Coronary artery (tissue), 2 donors: ENCODE measurements at regions not wholly inside any gene's neighbourhood (a gene's known extent, or its start where the extent isn't known, plus 50 kb on each side); places are given as distances from the start of the nearest gene placed in this dataset.

Source experiments
- DNase-seq: peaks from one replicate; pipeline ENCODE4 v3.0.0-alpha.2; 2017; ENCODE audit warnings: low spot score
- H3K27ac ChIP-seq, 2 donors: fragments of 200-600 bp; sonication (generic); one replicate each; pipeline ENCODE4 v1.5.1; 2016 to 2019
- H3K4me3 ChIP-seq: fragments of 200-600 bp; sonication (generic); 2 replicates; pipeline ENCODE4 v1.5.1; 2016; ENCODE audit warnings: mild to moderate bottlenecking, moderate library complexity
- CTCF ChIP-seq: fragments of 200-600 bp; sonication (generic); IDR thresholded peaks from one replicate; pipeline ENCODE4 v1.5.1; 2019; ENCODE audit warnings: antibody characterized with exemption

GRCh38 chr9:15047028-15047551 is 136.9 kb upstream of the FREM1 start:
- H3K27ac ChIP-seq = no peak overlapping the region
- no peak for DNase-seq
- no peak overlapping the region for H3K4me3 ChIP-seq
- no peak for TF ChIP-seq CTCF

- H3K27ac ChIP-seq = no peak overlapping the region
- no peak overlapping the region for H3K4me3 ChIP-seq
- no peak for TF ChIP-seq CTCF
- no peak for DNase-seq
Observed at GRCh38 chr9:15033316-15033715, 123.1 kb upstream of the FREM1 start.

- TF ChIP-seq CTCF = no peak
- H3K4me3 ChIP-seq = no peak overlapping the region
- no peak overlapping the region for H3K27ac ChIP-seq
- DNase-seq = no peak
Observed at GRCh38 chr9:15032860-15033259, 122.6 kb upstream of the FREM1 start.

GRCh38 chr9:15021146-15021545 is 110.9 kb upstream of the FREM1 start:
- H3K27ac ChIP-seq = no peak overlapping the region
- no peak for TF ChIP-seq CTCF
- DNase-seq = no peak
- no peak overlapping the region for H3K4me3 ChIP-seq

- DNase-seq = no peak
- Histone ChIP-seq H3K4me3 (no peak overlapping the region), H3K27ac (no peak overlapping the region)
- TF ChIP-seq CTCF = no peak
Observed at GRCh38 chr9:15018096-15018637, 107.9 kb upstream of the FREM1 start.

- H3K27ac ChIP-seq = no peak overlapping the region
Observed at GRCh38 chr9:15010581-15010980, 100.4 kb upstream of the FREM1 start.

More at GRCh38 chr9:15010581-15010980, 100.4 kb upstream of the FREM1 start:
- no peak overlapping the region for H3K4me3 ChIP-seq
- no peak for TF ChIP-seq CTCF
- DNase-seq = no peak
